ENCODE measurements at regions not wholly inside any gene's neighbourhood (a gene's known extent, or its start where the extent isn't known, plus 50 kb on each side); places are given as distances from the start of the nearest gene placed in this dataset.

DNA sequence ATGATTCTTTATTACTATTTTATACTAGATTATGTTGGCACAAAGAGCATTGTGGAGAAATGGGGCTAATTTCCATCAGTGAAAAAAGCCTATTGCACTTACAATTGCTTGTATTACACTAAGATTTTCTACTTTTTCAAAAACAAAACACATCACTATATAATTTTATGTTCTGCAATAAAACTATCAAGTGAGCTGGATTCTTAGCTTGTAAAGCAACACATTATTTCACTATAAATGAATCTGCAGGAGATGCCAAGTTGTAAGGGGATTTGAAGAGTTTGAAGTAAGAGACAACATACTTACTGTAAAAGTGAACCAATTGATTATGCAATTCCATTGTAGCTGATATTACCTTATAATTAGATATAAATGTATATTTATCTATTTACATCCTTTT lies 333.3 kb upstream of the SEMA3D start:
- TF ChIP-seq, protein P1, sequence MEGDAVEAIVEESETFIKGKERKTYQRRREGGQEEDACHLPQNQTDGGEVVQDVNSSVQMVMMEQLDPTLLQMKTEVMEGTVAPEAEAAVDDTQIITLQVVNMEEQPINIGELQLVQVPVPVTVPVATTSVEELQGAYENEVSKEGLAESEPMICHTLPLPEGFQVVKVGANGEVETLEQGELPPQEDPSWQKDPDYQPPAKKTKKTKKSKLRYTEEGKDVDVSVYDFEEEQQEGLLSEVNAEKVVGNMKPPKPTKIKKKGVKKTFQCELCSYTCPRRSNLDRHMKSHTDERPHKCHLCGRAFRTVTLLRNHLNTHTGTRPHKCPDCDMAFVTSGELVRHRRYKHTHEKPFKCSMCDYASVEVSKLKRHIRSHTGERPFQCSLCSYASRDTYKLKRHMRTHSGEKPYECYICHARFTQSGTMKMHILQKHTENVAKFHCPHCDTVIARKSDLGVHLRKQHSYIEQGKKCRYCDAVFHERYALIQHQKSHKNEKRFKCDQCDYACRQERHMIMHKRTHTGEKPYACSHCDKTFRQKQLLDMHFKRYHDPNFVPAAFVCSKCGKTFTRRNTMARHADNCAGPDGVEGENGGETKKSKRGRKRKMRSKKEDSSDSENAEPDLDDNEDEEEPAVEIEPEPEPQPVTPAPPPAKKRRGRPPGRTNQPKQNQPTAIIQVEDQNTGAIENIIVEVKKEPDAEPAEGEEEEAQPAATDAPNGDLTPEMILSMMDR (IDR thresholded peaks at IDR 0.05; ENCODE audit: low read length) = no peak
- no peak for TF ChIP-seq EZH2 (IDR thresholded peaks at IDR 0.05; ENCODE audit: borderline replicate concordance, low read length)

All from OCI-LY1 (cell line).